Lung (tissue), 11 donors: ENCODE measurements at regions not wholly inside any gene's neighbourhood (a gene's known extent, or its start where the extent isn't known, plus 50 kb on each side); places are given as distances from the start of the nearest gene placed in this dataset.

Experiments
- ATAC-seq: fragments of 200-7000 bp; cut with Tn5 transposase; one replicate; pipeline ENCODE4 v1.9.1; 2020; ENCODE audit warnings: moderate number of reproducible peaks; ENCODE audit not compliant: insufficient read depth, low FRiP score
- DNase-seq, 3 donors: peaks; one replicate each; pipeline ENCODE4 v3.0.0-alpha.2; 2013 to 2017
- H3K27ac ChIP-seq, 2 donors: one replicate each; pipeline ENCODE4 v1.5.1; 2013; ENCODE audit warnings: mild to moderate bottlenecking in 2 of 2, moderate library complexity in 2 of 2, control low read depth in 1 of 2, inconsistent platforms in 1 of 2, low read depth in 1 of 2, low read length in 1 of 2
- H3K27me3 ChIP-seq, 3 donors: one replicate each; pipeline ENCODE4 v1.5.1; 2013; ENCODE audit warnings: low read length in 2 of 3; ENCODE audit not compliant: control insufficient read depth in 3 of 3, insufficient read depth in 3 of 3
- H3K36me3 ChIP-seq, 4 donors: one replicate each; pipeline ENCODE4 v1.5.1; 2013; ENCODE audit warnings: low read length in 4 of 4, mild to moderate bottlenecking in 1 of 4, moderate library complexity in 1 of 4; ENCODE audit not compliant: control insufficient read depth in 4 of 4, insufficient read depth in 4 of 4
- H3K4me1 ChIP-seq, 5 donors: one replicate each; pipeline ENCODE4 v1.5.1; 2013; ENCODE audit warnings: low read length in 5 of 5, mild to moderate bottlenecking in 2 of 5, moderate library complexity in 1 of 5; ENCODE audit not compliant: control insufficient read depth in 5 of 5, insufficient read depth in 5 of 5
- H3K4me3 ChIP-seq: one replicate; pipeline ENCODE4 v1.5.1; 2013; ENCODE audit warnings: mild to moderate bottlenecking, control low read depth, moderate library complexity
- H3K9ac ChIP-seq, 2 donors: one replicate each; pipeline ENCODE4 v1.5.1; 2013; ENCODE audit warnings: low read length in 2 of 2, control low read depth in 1 of 2; ENCODE audit not compliant: insufficient read depth in 1 of 2
- H3K9me3 ChIP-seq, 4 donors: one replicate each; pipeline ENCODE4 v1.5.1; 2013; ENCODE audit warnings: low read length in 3 of 4, mild to moderate bottlenecking in 1 of 4, moderate library complexity in 1 of 4; ENCODE audit not compliant: control insufficient read depth in 4 of 4, insufficient read depth in 3 of 4
- CTCF ChIP-seq: IDR thresholded peaks from 2 replicates; pipeline ENCODE4 v1.5.1; 2012; ENCODE audit warnings: mild to moderate bottlenecking; ENCODE audit errors: control extremely low read depth, extremely low read depth
- WGBS, 2 donors: extraction: QIAGEN DNeasy Blood & Tissue Kit; methylation state at CpG; one replicate each; pipeline ENCODE4 v1.1.7; 2013; 5-methylcytosine and 5-hydroxymethylcytosine counted together
- donor health status: control.
- donor health status: control.
- donor health status: Bipolar disorder and iron deficiency.
- donor health status: healthy.
- donor health status: DM: yes; HTN: yes; CAD: no.

DNA sequence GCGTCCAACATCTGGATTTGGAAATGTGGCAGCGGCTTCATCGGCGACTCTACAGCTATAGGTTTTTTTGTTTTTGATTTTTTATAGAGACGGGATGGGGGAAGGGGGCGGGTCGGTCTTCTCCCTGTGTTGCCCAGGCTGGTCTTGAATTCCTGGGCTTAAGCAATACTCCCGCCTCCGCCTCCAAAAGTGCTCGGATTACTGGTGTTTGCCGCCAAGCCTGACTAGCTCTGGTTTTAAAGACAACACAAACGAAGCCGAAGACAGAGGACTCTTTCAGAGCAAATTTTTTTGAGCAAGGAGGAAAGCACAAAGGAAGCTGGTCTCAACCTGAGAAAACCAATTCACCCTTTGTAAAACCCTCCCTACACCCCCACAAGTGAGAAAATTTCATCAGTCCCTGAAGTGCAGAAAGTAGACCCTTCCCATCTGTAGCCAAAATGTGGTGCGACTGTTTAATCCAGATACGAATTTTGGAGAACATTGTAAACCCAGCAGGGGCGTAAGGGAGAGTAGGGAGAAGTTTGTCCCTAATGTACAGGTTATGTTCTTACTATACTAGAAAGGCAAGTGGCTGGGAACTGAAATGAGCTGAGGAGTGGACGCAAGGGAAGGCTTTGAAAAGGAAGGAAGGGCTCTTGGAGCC is 185.9 kb downstream of the TRIM27 start:
- no peak for TF ChIP-seq CTCF
- DNase-seq: no peak
- H3K9me3 ChIP-seq: peaks cover 0 to 21% (median 3%) of the 10 kb centered on the region in 4 donors

GRCh38 chr6:28738396-28738765 is 185.4 kb downstream of the TRIM27 start:
- Histone ChIP-seq H3K9ac (no peak overlapping the region), H3K9me3 (peaks cover 0 to 21% (median 3%) of the 10 kb centered on the region in 4 donors), H3K27me3 (peaks cover 18 to 90% (median 82%) of the 10 kb centered on the region in 3 donors), H3K4me1 (peaks cover 0 to 2% (median 0%) of the 10 kb centered on the region in 5 donors), H3K27ac (no peak overlapping the region), H3K36me3 (no peaks in the 10 kb centered on the region), H3K4me3 (no peak overlapping the region)
- WGBS, 2 donors: 3 to 4% methylated on average over 16 of the region's 16 CpGs
- TF ChIP-seq CTCF: no peak
- no peak for DNase-seq
- no peak for ATAC-seq

More for the DNA sequence above, 185.9 kb downstream of the TRIM27 start:
- Histone ChIP-seq H3K36me3 (no peaks in the 10 kb centered on the region), H3K9ac (no peak overlapping the region), H3K27ac (no peak overlapping the region), H3K4me3 (no peak overlapping the region), H3K27me3 (peaks cover 18 to 91% (median 82%) of the 10 kb centered on the region in 3 donors), H3K4me1 (peaks cover 0 to 2% (median 0%) of the 10 kb centered on the region in 5 donors)
- no peak for ATAC-seq
- WGBS, 2 donors: 6 to 8% methylated on average over 17 of the region's 17 CpGs

- DNase-seq (no peak), ATAC-seq (no peak)
- TF ChIP-seq CTCF: no peak
- 43 to 52% methylated on average over 3 of the region's 3 CpGs for WGBS, 2 donors
- no peaks in the 10 kb centered on the region for H3K4me1 ChIP-seq
- H3K27ac ChIP-seq: no peak overlapping the region
- no peaks in the 10 kb centered on the region for H3K36me3 ChIP-seq
- peaks cover 15 to 83% (median 77%) of the 10 kb centered on the region in 3 donors for H3K27me3 ChIP-seq
- H3K4me3 ChIP-seq: no peak overlapping the region
- peaks cover 0 to 14% (median 3%) of the 10 kb centered on the region in 4 donors for H3K9me3 ChIP-seq
- no peak overlapping the region for H3K9ac ChIP-seq
Observed at GRCh38 chr6:28741363-28741762, 182.4 kb downstream of the TRIM27 start.
